ENCODE measurements at regions not wholly inside any gene's neighbourhood (a gene's known extent, or its start where the extent isn't known, plus 50 kb on each side); places are given as distances from the start of the nearest gene placed in this dataset.

DNA sequence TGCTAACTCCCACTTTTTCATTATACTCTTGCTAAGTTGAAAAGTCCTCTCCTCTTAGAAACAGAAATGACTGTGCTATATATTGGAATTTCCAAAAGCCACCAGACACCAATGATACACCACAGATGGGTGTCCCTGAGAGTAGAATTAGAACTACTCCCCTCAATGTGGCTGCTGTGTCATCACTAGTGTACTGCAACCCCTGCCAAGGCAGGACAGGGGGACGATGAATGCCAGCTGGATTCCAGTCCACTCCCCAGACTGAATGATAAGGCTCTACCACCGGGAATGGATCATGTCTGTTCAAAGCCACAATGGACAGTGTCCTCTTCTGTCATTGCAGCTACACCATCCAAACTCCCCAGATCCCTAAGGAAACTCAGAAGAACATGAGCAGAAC, 69.7 kb upstream of the EDNRB start:
- H3K27me3 Mint-ChIP-seq = peaks cover 6% of the 10 kb centered on the region
- H3K27ac Mint-ChIP-seq = no peak overlapping the region
- CTCF ChIA-PET = no interaction called here
- ATAC-seq (no peak), DNase-seq (no peak)
- H3K4me1 Mint-ChIP-seq = no peaks in the 10 kb centered on the region
- H3K4me3 Mint-ChIP-seq = no peak overlapping the region
- H3K36me3 Mint-ChIP-seq = no peaks in the 10 kb centered on the region
- no peaks in the 10 kb centered on the region for H3K9me3 Mint-ChIP-seq (ENCODE audit: low read depth)

DNA sequence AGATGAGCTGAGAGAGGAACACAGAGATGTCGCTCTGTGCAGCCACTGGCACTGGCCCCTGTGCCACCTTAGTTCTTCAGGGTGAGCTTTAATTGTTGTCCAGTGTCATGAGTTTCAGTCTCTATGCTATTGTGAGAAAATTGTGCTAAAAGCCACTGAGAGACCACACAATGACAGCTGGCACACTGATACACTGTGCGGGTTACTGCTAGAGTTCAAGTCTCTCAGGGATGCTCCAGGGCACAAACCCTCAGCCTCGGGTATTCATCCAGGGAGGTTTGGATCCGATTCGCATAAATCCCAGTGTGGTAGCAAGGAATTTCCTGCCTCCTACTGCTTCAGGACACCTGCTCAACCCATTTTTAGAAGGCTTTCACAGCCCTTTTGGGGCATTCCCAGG, 68.1 kb upstream of the EDNRB start:
- ATAC-seq (no peak), DNase-seq (no peak)
- Mint-ChIP-seq H3K27me3 (peaks cover 6% of the 10 kb centered on the region), H3K4me3 (no peak overlapping the region), H3K27ac (no peak overlapping the region), H3K9me3 (ENCODE audit: low read depth) (no peaks in the 10 kb centered on the region), H3K36me3 (no peaks in the 10 kb centered on the region), H3K4me1 (no peaks in the 10 kb centered on the region)
- CTCF ChIA-PET = no interaction called here

DNA sequence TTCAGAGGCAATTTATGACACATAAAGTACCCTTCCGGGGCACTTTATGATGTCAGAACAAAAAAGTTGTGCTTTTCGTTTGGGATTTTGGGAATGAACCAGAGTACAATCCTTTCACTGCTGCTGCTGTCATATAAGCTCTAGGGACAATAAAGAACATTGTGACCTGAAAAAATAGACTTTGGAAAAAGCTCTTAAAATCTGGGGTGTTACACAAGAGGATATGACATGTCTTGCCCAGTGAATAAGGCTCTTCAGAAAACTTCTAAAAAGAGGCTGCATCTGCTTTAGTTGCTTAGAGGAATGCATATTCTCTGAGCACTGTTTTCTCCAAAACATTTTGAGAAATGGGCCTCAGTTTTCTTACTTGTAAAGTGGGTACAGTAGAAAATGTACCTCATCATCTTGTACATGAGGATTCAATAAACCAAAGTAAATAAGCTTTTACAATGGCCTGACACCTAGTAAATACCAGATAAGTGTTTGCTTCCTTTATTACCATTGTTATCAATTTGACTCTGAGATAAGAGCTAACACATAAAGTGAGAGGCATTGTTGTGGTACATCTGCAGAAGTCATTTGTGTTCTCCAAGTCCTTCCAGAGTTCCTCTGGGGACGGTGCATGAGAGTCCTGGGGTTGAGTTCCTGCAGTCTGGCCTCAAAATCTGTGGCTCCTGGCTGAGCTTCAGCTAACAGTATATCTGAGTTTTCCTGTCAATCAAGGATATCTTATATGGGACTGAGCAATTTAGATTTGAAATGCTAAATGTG, 67.4 kb upstream of the EDNRB start:
- DNase-seq = no peak
- H3K4me1 Mint-ChIP-seq = no peaks in the 10 kb centered on the region
- H3K36me3 Mint-ChIP-seq = no peaks in the 10 kb centered on the region
- CTCF ChIA-PET = no interaction called here
- H3K27me3 Mint-ChIP-seq = peaks cover 6% of the 10 kb centered on the region
- H3K4me3 Mint-ChIP-seq = no peak overlapping the region
- no peaks in the 10 kb centered on the region for H3K9me3 Mint-ChIP-seq (ENCODE audit: low read depth)
- H3K27ac Mint-ChIP-seq = no peak overlapping the region
- no peak for ATAC-seq

DNA sequence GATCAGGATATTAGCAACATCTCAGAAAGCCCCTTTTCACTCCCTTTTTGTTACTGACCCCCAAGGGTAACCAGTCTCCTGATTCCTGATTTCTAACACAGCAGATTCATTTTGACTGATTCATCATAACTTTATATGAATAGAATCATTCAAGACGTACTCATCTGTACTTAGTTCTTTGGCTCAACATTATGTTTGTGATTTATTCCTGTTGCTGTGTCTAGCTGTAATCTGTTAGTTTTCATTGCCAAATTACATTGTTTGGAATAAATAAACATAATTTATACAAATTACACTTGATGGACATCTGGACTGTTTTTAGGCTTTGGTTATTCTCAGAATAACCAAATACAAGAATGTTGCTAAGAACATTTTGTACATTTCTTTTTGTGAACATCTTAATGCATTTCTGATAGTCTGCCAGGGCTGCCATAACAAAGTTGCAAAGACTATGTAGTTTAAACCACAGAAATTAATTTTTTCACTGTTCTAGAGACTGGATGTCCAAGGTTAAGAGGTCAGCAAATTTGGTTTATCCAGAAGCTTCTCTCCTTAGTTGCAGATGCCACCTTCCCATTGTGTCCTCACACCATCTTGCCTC, 62.8 kb upstream of the EDNRB start:
- Mint-ChIP-seq H3K36me3 (no peaks in the 10 kb centered on the region), H3K27me3 (peaks cover 4% of the 10 kb centered on the region), H3K4me3 (no peak overlapping the region), H3K4me1 (no peaks in the 10 kb centered on the region), H3K9me3 (ENCODE audit: low read depth) (no peaks in the 10 kb centered on the region), H3K27ac (no peak overlapping the region)
- ATAC-seq (no peak), DNase-seq (no peak)
- CTCF ChIA-PET = no interaction called here

GRCh38 chr13:77980592-77980991, 62.0 kb upstream of the EDNRB start:
- H3K9me3 Mint-ChIP-seq (ENCODE audit: low read depth) = no peaks in the 10 kb centered on the region
- peaks cover 4% of the 10 kb centered on the region for H3K27me3 Mint-ChIP-seq
- CTCF ChIA-PET = no interaction called here
- no peaks in the 10 kb centered on the region for H3K36me3 Mint-ChIP-seq
- H3K4me1 Mint-ChIP-seq = no peaks in the 10 kb centered on the region
- no peak overlapping the region for H3K4me3 Mint-ChIP-seq
- DNase-seq (no peak), ATAC-seq (no peak)
- H3K27ac Mint-ChIP-seq = no peak overlapping the region

GRCh38 chr13:77979721-77980385, 61.2 kb upstream of the EDNRB start:
- Mint-ChIP-seq H3K4me1 (no peaks in the 10 kb centered on the region), H3K9me3 (ENCODE audit: low read depth) (no peaks in the 10 kb centered on the region), H3K27ac (no peak overlapping the region), H3K36me3 (no peaks in the 10 kb centered on the region), H3K27me3 (no peaks in the 10 kb centered on the region), H3K4me3 (no peak overlapping the region)
- DNase-seq (no peak), ATAC-seq (no peak)
- CTCF ChIA-PET = no interaction called here

GRCh38 chr13:77975358-77976042, 56.9 kb upstream of the EDNRB start:
- Mint-ChIP-seq H3K4me1 (no peaks in the 10 kb centered on the region), H3K27ac (no peak overlapping the region), H3K9me3 (ENCODE audit: low read depth) (no peaks in the 10 kb centered on the region), H3K27me3 (no peaks in the 10 kb centered on the region), H3K36me3 (no peaks in the 10 kb centered on the region), H3K4me3 (no peak overlapping the region)
- CTCF ChIA-PET = no interaction called here
- ATAC-seq (no peak), DNase-seq (no peak)

- Mint-ChIP-seq H3K27me3 (no peaks in the 10 kb centered on the region), H3K4me3 (no peak overlapping the region), H3K36me3 (no peaks in the 10 kb centered on the region), H3K4me1 (no peaks in the 10 kb centered on the region), H3K27ac (no peak overlapping the region), H3K9me3 (ENCODE audit: low read depth) (no peaks in the 10 kb centered on the region)
- no peak for DNase-seq
- CTCF ChIA-PET = no interaction called here
- no peak for ATAC-seq
Observed at GRCh38 chr13:77969299-77969698, 50.7 kb upstream of the EDNRB start.
